AG09319 (cell line): ENCODE measurements at regions not wholly inside any gene's neighbourhood (a gene's known extent, or its start where the extent isn't known, plus 50 kb on each side); places are given as distances from the start of the nearest gene placed in this dataset.

Experiments used
- DNase-seq: peaks from one replicate; pipeline ENCODE4 v3.0.0-alpha.2; 2010; ENCODE audit warnings: low read depth; ENCODE audit errors: extremely low read depth
- TF ChIP-seq, protein P1 (sequence below): IDR thresholded peaks from 2 replicates; pipeline ENCODE4 v1.5.1; 2011; ENCODE audit warnings: low read depth, mild to moderate bottlenecking, inconsistent platforms, low read length, moderate library complexity

DNA sequence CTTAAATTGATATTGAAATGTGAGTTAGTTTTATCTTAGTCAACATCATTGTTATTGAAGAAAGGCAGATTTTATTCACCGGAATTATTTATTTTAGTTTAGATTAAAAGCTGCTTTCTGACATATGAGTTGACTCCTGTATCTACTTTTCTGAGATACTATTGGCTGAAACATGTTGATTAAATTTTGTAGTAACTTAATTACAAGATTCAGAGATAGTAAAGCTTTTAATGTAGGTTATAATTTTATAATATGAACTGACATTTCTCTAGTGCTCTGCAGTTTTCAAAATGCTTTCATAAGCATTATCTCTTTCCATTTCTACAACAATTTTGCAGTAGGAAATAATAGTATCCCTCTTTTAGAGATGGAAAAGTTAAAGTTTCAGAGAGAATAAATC lies 616.0 kb downstream of the USP25 start:
- DNase-seq = no peak
- TF ChIP-seq, protein P1, sequence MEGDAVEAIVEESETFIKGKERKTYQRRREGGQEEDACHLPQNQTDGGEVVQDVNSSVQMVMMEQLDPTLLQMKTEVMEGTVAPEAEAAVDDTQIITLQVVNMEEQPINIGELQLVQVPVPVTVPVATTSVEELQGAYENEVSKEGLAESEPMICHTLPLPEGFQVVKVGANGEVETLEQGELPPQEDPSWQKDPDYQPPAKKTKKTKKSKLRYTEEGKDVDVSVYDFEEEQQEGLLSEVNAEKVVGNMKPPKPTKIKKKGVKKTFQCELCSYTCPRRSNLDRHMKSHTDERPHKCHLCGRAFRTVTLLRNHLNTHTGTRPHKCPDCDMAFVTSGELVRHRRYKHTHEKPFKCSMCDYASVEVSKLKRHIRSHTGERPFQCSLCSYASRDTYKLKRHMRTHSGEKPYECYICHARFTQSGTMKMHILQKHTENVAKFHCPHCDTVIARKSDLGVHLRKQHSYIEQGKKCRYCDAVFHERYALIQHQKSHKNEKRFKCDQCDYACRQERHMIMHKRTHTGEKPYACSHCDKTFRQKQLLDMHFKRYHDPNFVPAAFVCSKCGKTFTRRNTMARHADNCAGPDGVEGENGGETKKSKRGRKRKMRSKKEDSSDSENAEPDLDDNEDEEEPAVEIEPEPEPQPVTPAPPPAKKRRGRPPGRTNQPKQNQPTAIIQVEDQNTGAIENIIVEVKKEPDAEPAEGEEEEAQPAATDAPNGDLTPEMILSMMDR = no peak

DNA sequence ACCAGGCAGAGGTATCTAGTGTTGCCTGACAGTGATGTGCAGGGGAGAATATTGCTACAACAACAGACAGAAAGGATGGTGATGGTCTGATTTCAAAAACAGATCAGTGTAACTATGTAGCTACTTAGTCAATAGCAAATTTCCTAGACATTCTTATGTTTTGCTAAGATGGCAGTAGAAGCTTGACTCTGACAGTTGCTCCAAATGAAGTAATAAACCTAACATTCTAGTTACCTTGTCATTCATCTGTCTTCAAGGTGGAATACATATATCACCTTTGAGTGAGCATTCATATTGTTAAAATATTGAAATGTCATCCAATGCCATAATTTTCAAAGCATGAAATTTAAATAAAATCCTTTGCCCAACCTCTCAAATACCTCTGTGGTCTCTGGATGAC lies 617.4 kb downstream of the USP25 start:
- no peak for DNase-seq
- TF ChIP-seq, protein P1 = no peak

DNA sequence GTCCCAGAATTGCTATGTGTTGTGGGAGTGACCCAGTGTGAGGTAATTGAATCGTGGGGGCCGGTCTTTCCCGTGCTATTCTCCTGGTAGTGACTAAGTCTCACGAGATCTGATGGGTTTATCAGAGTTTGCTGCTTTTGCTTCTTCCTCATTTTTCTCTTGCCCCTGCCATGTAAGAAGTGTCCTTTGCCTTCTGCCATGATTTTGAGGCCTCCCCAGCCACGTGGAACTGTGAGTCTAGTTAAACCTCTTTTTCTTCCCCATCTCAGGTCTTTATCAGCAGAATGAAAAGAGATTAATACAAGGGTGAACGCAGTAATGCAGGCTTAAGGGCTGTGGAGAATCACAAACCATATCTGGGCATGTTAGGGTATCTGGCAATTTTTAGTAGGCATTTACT lies 624.0 kb downstream of the USP25 start:
- TF ChIP-seq, protein P1 = no peak
- DNase-seq = no peak

DNA sequence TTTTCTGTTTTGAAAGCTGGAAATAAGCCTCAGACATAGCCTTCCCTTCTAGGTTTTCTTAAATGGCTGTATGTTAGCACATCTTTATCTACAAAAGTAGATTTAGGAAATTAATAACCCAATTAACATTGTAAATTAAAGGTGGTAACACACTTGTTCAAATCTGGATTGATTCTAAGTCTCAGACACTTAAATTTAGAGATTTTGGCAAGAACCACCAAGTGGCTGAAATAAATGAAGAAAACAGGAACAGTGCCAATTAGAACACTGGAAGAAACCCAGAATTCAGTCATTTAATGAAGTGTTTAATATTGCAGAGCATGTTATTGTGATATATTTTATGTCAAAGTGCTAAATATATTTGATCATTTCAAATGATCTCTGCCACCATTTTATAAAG lies 628.2 kb downstream of the USP25 start:
- TF ChIP-seq, protein P1 = no peak
- no peak for DNase-seq

DNA sequence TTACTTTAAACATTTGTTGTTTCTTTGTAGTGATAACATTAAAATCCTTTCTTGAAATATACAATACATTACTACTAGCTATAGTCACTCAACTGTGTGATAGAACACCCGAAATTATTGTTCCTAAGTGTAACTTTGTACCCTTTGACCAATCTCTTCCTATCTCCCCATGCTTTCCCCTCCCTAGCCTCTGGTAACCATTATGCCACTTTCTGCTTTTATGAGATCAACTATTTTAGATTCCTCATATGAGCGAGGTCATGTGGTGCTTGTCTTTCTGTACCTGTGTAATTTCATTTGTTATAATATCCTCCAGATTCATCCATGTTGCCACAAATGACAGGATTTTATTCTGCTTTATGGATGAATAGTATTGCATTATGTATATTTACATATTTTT lies 629.0 kb downstream of the USP25 start:
- TF ChIP-seq, protein P1 = no peak
- no peak for DNase-seq

DNA sequence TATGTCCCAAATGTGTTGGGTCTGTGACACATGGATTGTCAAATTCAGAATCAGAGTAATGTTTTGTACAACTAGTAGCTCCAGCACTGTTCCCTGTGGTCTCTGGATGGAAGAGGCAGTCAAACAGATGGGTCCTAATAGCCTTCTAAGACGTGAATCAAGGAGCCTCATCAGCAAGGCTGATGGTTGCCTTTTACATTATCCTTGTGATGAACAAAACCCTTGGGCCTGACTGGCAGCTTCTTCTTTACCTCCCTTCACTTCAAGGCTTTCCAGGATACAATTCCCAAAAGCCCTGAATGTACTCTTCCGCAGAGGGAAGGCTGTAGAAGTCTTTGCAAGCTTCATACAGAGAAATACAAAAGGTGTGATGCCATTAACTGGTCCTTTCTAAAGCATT lies 633.3 kb downstream of the USP25 start:
- no peak for DNase-seq
- TF ChIP-seq, protein P1 = no peak

DNA sequence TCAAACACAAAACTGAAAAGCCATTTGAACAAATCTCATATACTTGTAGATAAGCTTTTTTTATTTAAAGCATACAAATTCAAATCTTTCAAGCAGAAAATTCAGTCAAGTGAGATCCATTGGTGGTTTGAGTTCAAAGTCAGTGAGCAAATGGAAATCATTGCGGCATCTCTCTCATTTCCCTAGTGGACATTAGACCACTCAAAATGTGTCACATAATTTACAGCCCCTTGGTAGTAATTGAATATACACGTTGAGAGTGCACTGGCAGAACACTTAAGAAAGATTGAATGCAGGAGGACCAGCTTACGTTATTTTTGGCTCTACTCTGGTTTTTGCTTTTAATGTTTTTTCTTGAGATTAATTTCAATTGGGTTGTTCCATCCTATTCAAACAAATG lies 633.7 kb downstream of the USP25 start:
- TF ChIP-seq, protein P1 = no peak
- DNase-seq = no peak

DNA sequence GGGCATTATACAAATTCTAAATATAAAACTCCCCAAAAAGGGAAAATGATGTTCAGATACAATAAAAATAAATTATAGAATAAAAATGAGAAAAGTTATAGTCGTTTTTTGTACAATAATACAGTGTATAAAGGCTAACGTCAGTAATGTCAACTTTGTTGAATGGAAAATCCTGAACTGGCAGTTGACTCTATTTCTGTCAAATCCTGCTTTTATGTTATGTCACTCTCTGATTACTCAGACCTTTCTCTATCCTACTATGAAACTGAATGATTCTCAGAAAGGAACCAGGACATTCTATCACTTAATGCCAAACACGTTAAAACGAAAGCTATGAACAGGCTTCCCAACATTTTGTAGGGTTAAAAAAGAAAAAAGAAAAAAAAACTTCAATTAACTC lies 636.4 kb downstream of the USP25 start:
- TF ChIP-seq, protein P1 = no peak
- DNase-seq = no peak
